ENCODE measurements at regions not wholly inside any gene's neighbourhood (a gene's known extent, or its start where the extent isn't known, plus 50 kb on each side); places are given as distances from the start of the nearest gene placed in this dataset.

DNA sequence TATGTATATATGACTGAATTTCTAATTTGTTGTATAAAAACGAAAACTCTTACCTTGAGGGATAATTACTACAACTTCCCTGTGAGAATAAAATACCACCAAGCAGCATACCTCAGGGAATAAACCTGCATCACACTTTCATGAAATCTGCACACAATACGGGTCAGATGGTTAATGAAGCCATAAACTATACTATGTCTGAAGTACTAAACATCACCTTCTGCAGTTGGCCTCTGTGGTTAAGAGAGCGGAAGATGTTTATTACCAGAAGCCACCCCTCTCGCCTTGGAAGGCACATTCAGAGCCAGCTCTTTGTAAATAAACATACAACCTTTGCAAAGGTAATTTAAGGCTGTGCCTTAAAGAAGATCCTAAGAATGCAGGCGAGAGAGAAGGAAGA lies 462.1 kb upstream of the NR2F2 start:
- H3K4me3 ChIP-seq (ENCODE audit: low read length) = no peak overlapping the region
- TF ChIP-seq, protein P1, sequence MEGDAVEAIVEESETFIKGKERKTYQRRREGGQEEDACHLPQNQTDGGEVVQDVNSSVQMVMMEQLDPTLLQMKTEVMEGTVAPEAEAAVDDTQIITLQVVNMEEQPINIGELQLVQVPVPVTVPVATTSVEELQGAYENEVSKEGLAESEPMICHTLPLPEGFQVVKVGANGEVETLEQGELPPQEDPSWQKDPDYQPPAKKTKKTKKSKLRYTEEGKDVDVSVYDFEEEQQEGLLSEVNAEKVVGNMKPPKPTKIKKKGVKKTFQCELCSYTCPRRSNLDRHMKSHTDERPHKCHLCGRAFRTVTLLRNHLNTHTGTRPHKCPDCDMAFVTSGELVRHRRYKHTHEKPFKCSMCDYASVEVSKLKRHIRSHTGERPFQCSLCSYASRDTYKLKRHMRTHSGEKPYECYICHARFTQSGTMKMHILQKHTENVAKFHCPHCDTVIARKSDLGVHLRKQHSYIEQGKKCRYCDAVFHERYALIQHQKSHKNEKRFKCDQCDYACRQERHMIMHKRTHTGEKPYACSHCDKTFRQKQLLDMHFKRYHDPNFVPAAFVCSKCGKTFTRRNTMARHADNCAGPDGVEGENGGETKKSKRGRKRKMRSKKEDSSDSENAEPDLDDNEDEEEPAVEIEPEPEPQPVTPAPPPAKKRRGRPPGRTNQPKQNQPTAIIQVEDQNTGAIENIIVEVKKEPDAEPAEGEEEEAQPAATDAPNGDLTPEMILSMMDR (conservative IDR thresholded peaks at IDR 0.05; ENCODE audit: low read depth, low read length) = no peak
- DNase-seq (ENCODE audit: low read depth) = no peak

DNA sequence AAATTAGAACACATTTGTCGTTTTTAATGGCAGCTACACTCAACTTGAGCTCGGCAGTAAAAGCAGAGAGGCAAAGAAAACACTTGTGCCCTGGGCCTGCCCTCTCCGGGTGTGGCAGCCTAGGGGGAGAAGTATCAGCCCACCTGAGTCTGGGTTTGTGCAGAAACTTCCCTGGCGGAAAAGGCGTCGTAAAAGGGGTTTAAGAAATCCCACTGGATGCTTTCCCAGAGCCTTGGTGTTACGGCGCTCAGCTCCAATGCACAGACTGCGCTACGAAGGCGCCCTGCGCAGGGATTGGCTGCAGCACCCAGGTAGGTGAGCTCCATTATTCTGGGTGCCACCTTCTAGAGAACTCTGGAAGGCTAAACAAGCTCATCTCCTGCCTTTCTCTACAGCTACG lies 461.5 kb upstream of the NR2F2 start:
- TF ChIP-seq, protein P1 (conservative IDR thresholded peaks at IDR 0.05; ENCODE audit: low read depth, low read length) = no peak
- H3K4me3 ChIP-seq (ENCODE audit: low read length) = no peak overlapping the region
- no peak for DNase-seq (ENCODE audit: low read depth)

DNA sequence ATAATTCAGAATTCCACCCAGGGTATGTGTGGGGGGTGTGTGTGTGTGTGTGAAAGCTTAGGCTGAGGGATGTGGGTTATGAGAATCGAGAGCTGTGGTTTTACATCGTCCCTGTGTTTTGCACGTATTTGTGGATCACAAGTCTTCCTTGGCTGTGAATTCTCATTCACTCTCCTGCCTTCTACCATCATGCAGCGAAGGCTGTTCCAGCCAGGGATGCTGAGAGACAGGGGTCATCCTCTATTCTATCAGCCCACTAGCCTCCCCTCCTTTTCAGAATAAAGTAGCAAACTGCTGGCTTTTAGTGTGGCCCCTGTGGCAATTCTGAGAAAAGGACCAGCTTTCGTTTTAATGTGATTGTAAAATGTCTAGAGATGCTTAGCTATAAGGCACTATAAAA lies 460.6 kb upstream of the NR2F2 start:
- TF ChIP-seq, protein P1 (conservative IDR thresholded peaks at IDR 0.05; ENCODE audit: low read depth, low read length) = no peak
- no peak overlapping the region for H3K4me3 ChIP-seq (ENCODE audit: low read length)
- no peak for DNase-seq (ENCODE audit: low read depth)

DNA sequence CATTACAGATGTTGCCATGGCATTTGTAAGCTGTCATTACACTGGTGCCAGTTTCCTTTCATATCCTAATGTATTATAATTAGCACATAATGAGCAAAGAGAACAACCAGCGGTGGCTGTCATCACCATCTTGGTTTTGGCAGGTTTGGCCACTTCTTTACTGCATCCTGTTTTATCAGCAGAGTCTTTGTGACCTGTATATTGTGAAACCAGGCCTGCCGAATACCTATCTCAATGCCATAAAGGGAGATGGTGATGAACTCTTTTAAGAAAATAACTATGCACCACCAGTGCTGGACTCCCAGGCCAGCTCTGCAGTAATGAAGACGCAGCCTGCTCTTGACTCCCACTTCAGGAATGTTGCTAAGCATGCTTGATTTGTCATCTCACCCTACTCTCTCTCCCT lies 458.1 kb upstream of the NR2F2 start:
- TF ChIP-seq, protein P1 (conservative IDR thresholded peaks at IDR 0.05; ENCODE audit: low read depth, low read length) = no peak
- no peak overlapping the region for H3K4me3 ChIP-seq (ENCODE audit: low read length)
- DNase-seq (ENCODE audit: low read depth) = no peak

DNA sequence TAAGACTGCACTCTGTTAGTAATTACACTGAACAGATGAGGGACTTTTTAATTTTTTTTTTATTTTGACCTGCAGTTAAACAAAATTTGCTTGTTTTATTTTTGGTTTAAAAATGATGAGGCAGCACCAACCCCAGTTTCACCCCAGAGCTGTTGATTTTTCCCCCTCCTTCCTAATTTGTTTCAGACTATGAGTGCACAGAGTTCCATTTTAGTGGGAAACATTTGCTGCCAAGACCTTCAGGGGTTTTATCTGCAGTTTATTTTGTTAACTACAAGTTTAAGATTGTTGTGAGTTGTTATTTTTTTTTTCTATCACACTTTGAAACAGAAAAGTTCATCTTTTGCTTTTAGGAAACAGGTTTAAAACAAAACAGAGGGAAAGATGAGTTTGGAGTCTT lies 455.9 kb upstream of the NR2F2 start:
- DNase-seq (ENCODE audit: low read depth) = no peak
- no peak overlapping the region for H3K4me3 ChIP-seq (ENCODE audit: low read length)
- TF ChIP-seq, protein P1 (conservative IDR thresholded peaks at IDR 0.05; ENCODE audit: low read depth, low read length) = no peak

DNA sequence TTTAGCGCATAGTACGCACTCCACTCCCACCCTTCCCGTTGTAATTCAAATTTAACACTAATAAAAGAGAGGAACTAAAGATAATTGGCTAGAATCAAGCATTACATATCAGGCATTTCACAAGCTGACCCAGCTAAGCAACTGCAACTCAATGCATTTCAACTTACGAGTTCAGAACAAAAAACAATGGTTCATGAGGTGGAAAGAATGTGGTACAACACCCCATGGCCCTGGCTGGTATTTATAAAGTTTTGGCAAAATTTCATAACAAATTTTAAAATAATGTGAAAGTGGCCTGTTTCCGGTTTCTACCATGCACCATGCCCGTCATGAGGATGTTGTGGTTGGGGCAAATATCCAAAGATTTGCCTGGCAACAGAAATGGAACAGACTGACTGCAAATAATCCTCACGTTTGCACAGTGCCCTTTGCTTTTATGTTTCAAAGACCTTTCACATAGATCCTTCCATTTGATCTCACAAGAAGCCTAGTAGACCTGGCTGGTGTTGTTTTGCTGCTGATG lies 455.3 kb upstream of the NR2F2 start:
- peak; percentile 89 for DNase-seq (ENCODE audit: low read depth)
- TF ChIP-seq, protein P1 (conservative IDR thresholded peaks at IDR 0.05; ENCODE audit: low read depth, low read length) = no peak
- no peak overlapping the region for H3K4me3 ChIP-seq (ENCODE audit: low read length)

DNA sequence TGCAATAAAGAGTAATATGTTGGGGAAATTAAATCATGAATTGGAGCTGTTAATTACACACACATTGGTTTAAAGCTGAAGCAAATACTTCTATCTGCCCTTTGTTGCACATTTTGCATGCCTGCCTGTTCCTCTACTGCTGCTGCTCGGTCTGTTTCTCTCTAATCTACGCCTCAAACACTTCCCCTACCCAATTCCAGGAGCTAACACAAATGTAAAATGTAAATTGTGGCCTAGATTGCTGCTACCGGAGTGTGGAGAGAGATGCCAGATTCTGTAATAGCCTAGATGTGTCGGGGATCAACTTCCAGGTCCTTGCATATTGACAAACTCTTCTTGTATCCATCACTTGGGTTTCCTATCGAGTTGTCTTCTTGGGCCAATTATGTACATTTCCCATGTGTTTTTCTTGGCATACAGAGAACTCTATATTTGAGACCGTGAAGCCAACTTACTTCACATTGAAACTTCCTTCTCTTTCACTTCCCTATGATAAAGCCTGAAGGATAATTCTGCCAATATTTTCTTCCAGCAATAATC lies 450.4 kb upstream of the NR2F2 start:
- H3K4me3 ChIP-seq (ENCODE audit: low read length) = no peak overlapping the region
- TF ChIP-seq, protein P1 (conservative IDR thresholded peaks at IDR 0.05; ENCODE audit: low read depth, low read length) = no peak
- no peak for DNase-seq (ENCODE audit: low read depth)
